HCT116 (cell line): ENCODE measurements at regions not wholly inside any gene's neighbourhood (a gene's known extent, or its start where the extent isn't known, plus 50 kb on each side); places are given as distances from the start of the nearest gene placed in this dataset.
"Not testable (repeated sequence)": the region's sequence is repeated elsewhere in the genome, so short reads cannot be mapped to it uniquely, and the experiment has no call there.

Experiments used
- ATAC-seq: fragments of 200-7000 bp; cut with Tn5 transposase; 2 replicates; pipeline ENCODE4 v1.9.1; 2020; ENCODE audit warnings: mild to moderate bottlenecking, moderate library complexity
- BruUV-seq: library from RNA; stranded (reverse); fragments of 400-500 nt; replicated peaks from 2 replicates; lab custom pipeline; 2021; lab: Mats Ljungman, UMichigan
- CTCF ChIA-PET: fragments of 300-600 bp; sonication (Branson Sonifier 250); formaldehyde crosslinking; loops from one replicate; lab custom pipeline; 2021; ENCODE audit warnings: antibody characterized with exemption; lab: Charles Lee
- POLR2A ChIA-PET: fragments of 300-600, 350-600 bp; sonication (Branson Sonifier 250); formaldehyde crosslinking; loops from one replicate; lab custom pipeline; 2021; ENCODE audit warnings: antibody characterized with exemption; lab: Charles Lee
- RAD21 ChIA-PET, 2 experiments: fragments of 300-600 bp; sonication (Branson Sonifier 250); formaldehyde crosslinking; loops; one replicate each; lab custom pipeline; 2023; ENCODE audit warnings: low total read pairs in 2 of 2; ENCODE audit not compliant: uncharacterized antibody in 2 of 2, unreplicated experiment in 2 of 2, low non-redundant PET in 1 of 2; lab: Charles Lee
- DNase-seq: peaks from one replicate; pipeline ENCODE4 v3.0.0-alpha.2; 2010; ENCODE audit warnings: low read depth, low spot score
- H2AFZ ChIP-seq: fragments of 200-600 bp; shearing (Covaris generic), sonication (generic); 2 replicates; pipeline ENCODE4 v1.6.1; 2017; ENCODE audit warnings: low read depth, mixed run types, mixed read lengths, antibody characterized with exemption, low read length; ENCODE audit not compliant: poor library complexity, severe bottlenecking
- H3K27ac ChIP-seq: 2 replicates; pipeline ENCODE4 v1.5.1; 2012; ENCODE audit warnings: low read depth, low read length
- H3K27me3 ChIP-seq: fragments of 200-600 bp; sonication (generic); 2 replicates; pipeline ENCODE4 v1.6.1; 2016; ENCODE audit warnings: mixed run types, low read length, mixed read lengths; ENCODE audit not compliant: insufficient read depth
- H3K36me3 ChIP-seq, 2 experiments: fragments of 200-500 bp in 1 of 2; fragments of 200-600 bp in 1 of 2; sonication (Bioruptor generic) in 1 of 2; sonication (generic) in 1 of 2; 2 replicates each; pipeline versions ENCODE4 v1.5.1 to v1.6.1; 2014 to 2016; ENCODE audit warnings: low read length in 2 of 2, inconsistent platforms in 1 of 2, mixed read lengths in 1 of 2, mixed run types in 1 of 2; ENCODE audit not compliant: insufficient read depth in 2 of 2, control insufficient read depth in 1 of 2
- H3K4me1 ChIP-seq, 2 experiments: fragments of 200-600 bp in 1 of 2; sonication (generic) in 1 of 2; 2 replicates each; pipeline versions ENCODE4 v1.5.1 to v1.6.1; 2012 to 2017; ENCODE audit warnings: low read length in 2 of 2, inconsistent platforms in 1 of 2, mild to moderate bottlenecking in 1 of 2, mixed read lengths in 1 of 2, mixed run types in 1 of 2, moderate library complexity in 1 of 2; ENCODE audit not compliant: insufficient read depth in 2 of 2, control insufficient read depth in 1 of 2
- H3K4me2 ChIP-seq: fragments of 200-600 bp; sonication (generic); 2 replicates; pipeline ENCODE4 v1.6.1; 2017; ENCODE audit warnings: mixed run types, low read length, mixed read lengths
- H3K4me3 ChIP-seq, 2 experiments: fragments of 200-600 bp in 1 of 2; sonication (generic) in 1 of 2; replicated peaks in 1 of 2; 2 replicates each; pipeline ENCODE4 v1.5.1; 2011 to 2016; ENCODE audit warnings: low read length in 2 of 2, control low read depth in 1 of 2, low read depth in 1 of 2, mild to moderate bottlenecking in 1 of 2, mixed read lengths in 1 of 2, mixed run types in 1 of 2
- H3K79me2 ChIP-seq: fragments of 200-600 bp; sonication (generic); 2 replicates; pipeline ENCODE4 v1.6.1; 2017; ENCODE audit warnings: mild to moderate bottlenecking, mixed run types, low read length, moderate library complexity, mixed read lengths; ENCODE audit not compliant: insufficient read depth
- H3K9ac ChIP-seq: fragments of 200-600 bp; sonication (generic); 2 replicates; pipeline ENCODE4 v1.6.1; 2016; ENCODE audit warnings: low read length, mixed read lengths
- H3K9me2 ChIP-seq: fragments of 200-600 bp; sonication (generic), shearing (Covaris generic); 2 replicates; pipeline ENCODE4 v1.6.1; 2017; ENCODE audit warnings: mixed run types, mild to moderate bottlenecking, moderate library complexity; ENCODE audit not compliant: insufficient read depth
- H3K9me3 ChIP-seq, 2 experiments: fragments of 200-500 bp in 1 of 2; fragments of 200-600 bp in 1 of 2; sonication (Bioruptor generic) in 1 of 2; sonication (generic) in 1 of 2; 2 replicates each; pipeline ENCODE4 v1.6.1; 2014 to 2017; ENCODE audit warnings: low read length in 2 of 2, mixed read lengths in 2 of 2, inconsistent platforms in 1 of 2, low read depth in 1 of 2, mild to moderate bottlenecking in 1 of 2, mixed run types in 1 of 2, moderate library complexity in 1 of 2; ENCODE audit not compliant: control insufficient read depth in 1 of 2, insufficient read depth in 1 of 2
- H4K20me1 ChIP-seq: fragments of 200-600 bp; sonication (generic), shearing (Covaris generic); 2 replicates; pipeline ENCODE4 v1.6.1; 2017; ENCODE audit warnings: mixed run types, mild to moderate bottlenecking, moderate library complexity; ENCODE audit not compliant: insufficient read depth
- CEBPB ChIP-seq: IDR thresholded peaks from 2 replicates; pipeline ENCODE4 v1.6.1; 2012; ENCODE audit warnings: low read depth
- EGR1 ChIP-seq: IDR thresholded peaks from 2 replicates; pipeline ENCODE4 v1.6.1; 2012; ENCODE audit warnings: low read depth
- ELF1 ChIP-seq: IDR thresholded peaks from 2 replicates; pipeline ENCODE4 v1.6.1; 2012; ENCODE audit warnings: low read depth, borderline replicate concordance
- JUND ChIP-seq: IDR thresholded peaks from 2 replicates; pipeline ENCODE4 v1.6.1; 2012
- MAX ChIP-seq: IDR thresholded peaks from 2 replicates; pipeline ENCODE4 v1.6.1; 2012
- POLR2A ChIP-seq: IDR thresholded peaks from 2 replicates; pipeline ENCODE4 v1.7.0; 2011; ENCODE audit warnings: borderline replicate concordance; ENCODE audit not compliant: insufficient read depth, insufficient read length; ENCODE audit errors: extremely low read depth
- POLR2AphosphoS5 ChIP-seq: IDR thresholded peaks from 2 replicates; pipeline ENCODE4 v1.6.1; 2011; ENCODE audit warnings: mild to moderate bottlenecking, low read depth, low read length, moderate library complexity
- RAD21 ChIP-seq: IDR thresholded peaks from 2 replicates; pipeline ENCODE4 v1.6.1; 2012; ENCODE audit warnings: low read depth, mild to moderate bottlenecking
- SIN3A ChIP-seq: IDR thresholded peaks from 2 replicates; pipeline ENCODE4 v1.6.1; 2012; ENCODE audit warnings: low read depth
- TCF7L2 ChIP-seq: IDR thresholded peaks from 2 replicates; pipeline ENCODE4 v1.7.0; 2011; ENCODE audit warnings: borderline replicate concordance, inconsistent platforms; ENCODE audit not compliant: insufficient read depth, insufficient read length; ENCODE audit errors: extremely low read depth
- YY1 ChIP-seq: IDR thresholded peaks from 2 replicates; pipeline ENCODE4 v1.6.1; 2011; ENCODE audit warnings: low read length, low read depth, moderate library complexity, mild to moderate bottlenecking; ENCODE audit not compliant: insufficient replicate concordance; ENCODE audit errors: extremely low read depth
- ZBTB33 ChIP-seq: IDR thresholded peaks from 2 replicates; pipeline ENCODE4 v1.6.1; 2011; ENCODE audit warnings: mild to moderate bottlenecking, low read length, moderate library complexity; ENCODE audit not compliant: insufficient replicate concordance; ENCODE audit errors: extremely low read depth
- ZFX ChIP-seq: fragments of 450-650 bp; IDR thresholded peaks from 2 replicates; pipeline ENCODE4 v1.6.1; 2017
- ZNF274 ChIP-seq: fragments of 200-500 bp; sonication (Bioruptor generic); IDR thresholded peaks from 2 replicates; pipeline ENCODE4 v1.6.1; 2014; ENCODE audit warnings: mild to moderate bottlenecking, low read depth, low read length, inconsistent platforms
- intact Hi-C: fragments of 100-400 bp; cut with micrococcal nuclease; formaldehyde crosslinking; loops from 2 replicates; pipeline ENCODE4 v1.10.0; 2022
- TF ChIP-seq, protein P1 (sequence below), 3 experiments: fragments of 200-600 bp in 1 of 3; sonication (generic) in 1 of 3; IDR thresholded peaks in 2 of 3; conservative IDR thresholded peaks in 1 of 3; 2 replicates each; pipeline ENCODE4 v1.5.1; 2012 to 2017; ENCODE audit warnings: low read depth in 2 of 3, low read length in 2 of 3, antibody characterized with exemption in 1 of 3, borderline replicate concordance in 1 of 3, control low read depth in 1 of 3, mild to moderate bottlenecking in 1 of 3, mixed read lengths in 1 of 3, mixed run types in 1 of 3, moderate library complexity in 1 of 3; ENCODE audit not compliant: insufficient read depth in 1 of 3

DNA sequence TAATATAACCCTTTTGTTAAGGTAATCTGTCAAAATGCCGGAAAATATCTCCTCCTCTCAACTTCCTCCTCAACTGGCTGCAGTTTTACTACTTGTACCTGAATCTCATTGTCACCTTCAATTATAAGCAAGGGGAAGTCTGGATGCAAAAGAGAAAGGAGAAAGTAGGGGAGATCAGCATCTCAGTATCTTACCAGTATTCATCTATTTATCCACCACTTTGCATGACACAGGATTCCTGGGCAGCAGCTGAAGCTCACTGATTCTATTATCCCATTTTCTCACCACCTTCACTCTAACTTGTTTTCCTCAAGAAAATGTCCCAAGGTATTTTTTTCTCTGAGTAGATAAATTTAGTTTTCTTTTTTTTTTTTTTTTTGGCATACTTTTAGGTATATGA is 440.5 kb upstream of the CBLB start:
- Histone ChIP-seq H3K9me3 (no peaks in the 10 kb centered on the region), H3K79me2 (no peaks in the 10 kb centered on the region), H3K27me3 (no peaks in the 10 kb centered on the region), H3K36me3 (no peaks in the 10 kb centered on the region), H2AFZ (no peak overlapping the region), H3K4me3 (no peak overlapping the region), H3K27ac (no peak overlapping the region), H3K9me2 (no peaks in the 10 kb centered on the region), H3K9ac (no peak overlapping the region), H4K20me1 (no peaks in the 10 kb centered on the region), H3K4me1 (no peaks in the 10 kb centered on the region), H3K4me2 (no peak overlapping the region)
- CTCF ChIA-PET, result no interaction called here
- DNase-seq, result no peak
- RAD21 ChIA-PET, result no interaction called here
- POLR2A ChIA-PET, result no interaction called here
- TF ChIP-seq RAD21, result no peak
- no peak for TF ChIP-seq MAX
- TF ChIP-seq ELF1, result no peak
- no peak for TF ChIP-seq ZNF274
- no peak for TF ChIP-seq EGR1
- TF ChIP-seq YY1, result no peak
- TF ChIP-seq SIN3A, result no peak
- no peak for TF ChIP-seq POLR2AphosphoS5
- no peak for TF ChIP-seq ZFX
- TF ChIP-seq JUND, result no peak
- no peak for TF ChIP-seq CEBPB
- TF ChIP-seq, protein P1, sequence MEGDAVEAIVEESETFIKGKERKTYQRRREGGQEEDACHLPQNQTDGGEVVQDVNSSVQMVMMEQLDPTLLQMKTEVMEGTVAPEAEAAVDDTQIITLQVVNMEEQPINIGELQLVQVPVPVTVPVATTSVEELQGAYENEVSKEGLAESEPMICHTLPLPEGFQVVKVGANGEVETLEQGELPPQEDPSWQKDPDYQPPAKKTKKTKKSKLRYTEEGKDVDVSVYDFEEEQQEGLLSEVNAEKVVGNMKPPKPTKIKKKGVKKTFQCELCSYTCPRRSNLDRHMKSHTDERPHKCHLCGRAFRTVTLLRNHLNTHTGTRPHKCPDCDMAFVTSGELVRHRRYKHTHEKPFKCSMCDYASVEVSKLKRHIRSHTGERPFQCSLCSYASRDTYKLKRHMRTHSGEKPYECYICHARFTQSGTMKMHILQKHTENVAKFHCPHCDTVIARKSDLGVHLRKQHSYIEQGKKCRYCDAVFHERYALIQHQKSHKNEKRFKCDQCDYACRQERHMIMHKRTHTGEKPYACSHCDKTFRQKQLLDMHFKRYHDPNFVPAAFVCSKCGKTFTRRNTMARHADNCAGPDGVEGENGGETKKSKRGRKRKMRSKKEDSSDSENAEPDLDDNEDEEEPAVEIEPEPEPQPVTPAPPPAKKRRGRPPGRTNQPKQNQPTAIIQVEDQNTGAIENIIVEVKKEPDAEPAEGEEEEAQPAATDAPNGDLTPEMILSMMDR (IDR thresholded peaks at IDR 0.05 in 2 of 3, conservative IDR thresholded peaks at IDR 0.05 in 1 of 3; ENCODE audit: borderline replicate concordance in 1 of 3, insufficient read depth in 1 of 3, low read depth in 2 of 3, low read length in 2 of 3), result no peak
- no peak for TF ChIP-seq POLR2A
- no peak for TF ChIP-seq TCF7L2
- no peak for TF ChIP-seq ZBTB33
- intact Hi-C loops, result no loop called here
- no TSS peak for BruUV-seq
- no peak for ATAC-seq

DNA sequence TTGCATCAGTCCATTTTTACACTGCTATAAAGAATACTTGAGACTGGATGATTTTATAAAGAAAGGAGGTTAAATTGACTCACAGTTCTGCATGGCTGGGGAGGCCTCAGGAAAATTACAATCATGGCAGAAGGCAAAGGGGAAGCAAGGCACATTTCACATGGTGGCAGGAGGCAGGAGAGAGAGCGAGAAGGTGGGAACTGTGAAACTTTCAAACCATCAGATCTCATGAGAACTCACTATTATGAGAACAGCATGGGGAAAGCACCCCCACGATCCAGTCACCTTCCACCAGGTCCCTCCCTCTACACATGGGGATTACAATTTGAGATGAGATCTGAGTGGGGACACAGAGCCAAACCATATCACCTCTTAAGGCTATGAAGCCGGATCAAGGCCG is 441.0 kb upstream of the CBLB start:
- H3K9me3 ChIP-seq, intact Hi-C loops, H4K20me1 ChIP-seq, H3K79me2 ChIP-seq, H2AFZ ChIP-seq, H3K9ac ChIP-seq, H3K27ac ChIP-seq, POLR2A ChIA-PET, CTCF ChIA-PET, H3K9me2 ChIP-seq, BruUV-seq, H3K4me3 ChIP-seq, ATAC-seq, DNase-seq, H3K4me1 ChIP-seq, H3K36me3 ChIP-seq, RAD21 ChIA-PET, H3K4me2 ChIP-seq, H3K27me3 ChIP-seq: not testable (repeated sequence)
